GM13977 (cell line): ENCODE measurements at regions not wholly inside any gene's neighbourhood (a gene's known extent, or its start where the extent isn't known, plus 50 kb on each side); places are given as distances from the start of the nearest gene placed in this dataset.

Experiments used
- DNase-seq: peaks from one replicate; pipeline ENCODE4 v3.0.0; 2012; ENCODE audit warnings: low spot score
- in situ Hi-C: fragments of 300-500 bp; cut with MboI; formaldehyde crosslinking; loops from one replicate; pipeline ENCODE4 v1.12.0; 2022; ENCODE audit warnings: low sequenced_read_pairs, low pct_unique_long_range_greater_than_20kb, mixed read lengths, inconsistent platforms; ENCODE audit not compliant: unreplicated experiment
- TF ChIP-seq, protein P1 (sequence below): IDR thresholded peaks from 2 replicates; pipeline ENCODE4 v1.5.1; 2012; ENCODE audit warnings: mild to moderate bottlenecking, control low read depth; ENCODE audit not compliant: insufficient read depth; ENCODE audit errors: extremely low read depth, missing control alignments

DNA sequence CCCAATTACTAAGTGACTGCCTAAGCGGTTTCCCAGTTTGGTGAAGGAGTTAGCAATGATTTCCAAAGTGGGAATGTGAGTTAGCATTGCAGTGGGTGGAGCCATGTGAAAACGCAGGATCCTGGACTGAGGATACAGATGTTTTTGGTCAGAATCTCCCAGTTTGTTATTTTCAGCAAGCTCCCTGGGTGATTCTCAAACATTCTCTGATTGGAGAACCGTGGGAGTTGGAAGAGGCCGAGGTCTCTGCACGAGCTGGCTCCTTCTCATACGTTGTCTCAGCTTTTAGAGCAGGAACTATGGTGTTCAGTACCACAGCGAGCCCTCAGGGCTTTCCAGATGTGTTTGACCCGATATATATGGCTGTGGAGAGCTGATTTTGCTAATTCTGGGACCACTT is 396.5 kb upstream of the NPVF start:
- DNase-seq: no peak
- in situ Hi-C loops: no loop called here
- TF ChIP-seq, protein P1, sequence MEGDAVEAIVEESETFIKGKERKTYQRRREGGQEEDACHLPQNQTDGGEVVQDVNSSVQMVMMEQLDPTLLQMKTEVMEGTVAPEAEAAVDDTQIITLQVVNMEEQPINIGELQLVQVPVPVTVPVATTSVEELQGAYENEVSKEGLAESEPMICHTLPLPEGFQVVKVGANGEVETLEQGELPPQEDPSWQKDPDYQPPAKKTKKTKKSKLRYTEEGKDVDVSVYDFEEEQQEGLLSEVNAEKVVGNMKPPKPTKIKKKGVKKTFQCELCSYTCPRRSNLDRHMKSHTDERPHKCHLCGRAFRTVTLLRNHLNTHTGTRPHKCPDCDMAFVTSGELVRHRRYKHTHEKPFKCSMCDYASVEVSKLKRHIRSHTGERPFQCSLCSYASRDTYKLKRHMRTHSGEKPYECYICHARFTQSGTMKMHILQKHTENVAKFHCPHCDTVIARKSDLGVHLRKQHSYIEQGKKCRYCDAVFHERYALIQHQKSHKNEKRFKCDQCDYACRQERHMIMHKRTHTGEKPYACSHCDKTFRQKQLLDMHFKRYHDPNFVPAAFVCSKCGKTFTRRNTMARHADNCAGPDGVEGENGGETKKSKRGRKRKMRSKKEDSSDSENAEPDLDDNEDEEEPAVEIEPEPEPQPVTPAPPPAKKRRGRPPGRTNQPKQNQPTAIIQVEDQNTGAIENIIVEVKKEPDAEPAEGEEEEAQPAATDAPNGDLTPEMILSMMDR: no peak

DNA sequence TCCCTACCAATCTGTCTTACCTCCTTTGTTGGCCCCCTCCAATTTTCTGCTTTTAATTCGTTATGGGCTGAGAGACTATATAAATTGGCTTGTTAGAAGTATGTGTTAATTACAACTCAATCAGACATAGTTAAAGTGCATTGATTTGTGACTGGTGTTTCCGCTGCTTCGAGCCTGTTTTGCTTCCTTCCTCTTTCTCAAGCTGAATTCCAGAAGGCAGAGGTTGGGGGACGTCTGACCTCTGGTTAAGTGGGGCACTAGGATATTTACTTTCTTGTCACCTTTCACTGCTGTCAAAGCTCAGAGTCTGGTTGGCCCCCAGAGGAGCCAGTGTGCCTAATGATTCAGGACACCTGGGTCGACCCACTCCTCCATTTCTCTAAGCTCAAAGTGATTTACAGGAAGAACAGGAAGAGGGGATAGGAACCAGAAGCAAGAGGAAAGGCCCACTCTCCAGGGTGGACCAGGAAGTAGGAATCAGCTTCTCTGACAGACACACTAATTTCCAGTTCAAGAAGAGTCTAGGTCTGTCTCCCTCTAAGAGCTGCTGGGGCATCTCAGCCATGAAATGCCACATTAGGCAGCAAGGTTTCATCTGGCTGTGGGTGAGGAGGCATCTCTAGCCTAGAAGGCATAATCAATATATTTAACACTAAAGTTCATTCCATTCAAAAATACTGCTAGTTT is 397.2 kb upstream of the NPVF start:
- in situ Hi-C loops: no loop called here
- TF ChIP-seq, protein P1: no peak

DNA sequence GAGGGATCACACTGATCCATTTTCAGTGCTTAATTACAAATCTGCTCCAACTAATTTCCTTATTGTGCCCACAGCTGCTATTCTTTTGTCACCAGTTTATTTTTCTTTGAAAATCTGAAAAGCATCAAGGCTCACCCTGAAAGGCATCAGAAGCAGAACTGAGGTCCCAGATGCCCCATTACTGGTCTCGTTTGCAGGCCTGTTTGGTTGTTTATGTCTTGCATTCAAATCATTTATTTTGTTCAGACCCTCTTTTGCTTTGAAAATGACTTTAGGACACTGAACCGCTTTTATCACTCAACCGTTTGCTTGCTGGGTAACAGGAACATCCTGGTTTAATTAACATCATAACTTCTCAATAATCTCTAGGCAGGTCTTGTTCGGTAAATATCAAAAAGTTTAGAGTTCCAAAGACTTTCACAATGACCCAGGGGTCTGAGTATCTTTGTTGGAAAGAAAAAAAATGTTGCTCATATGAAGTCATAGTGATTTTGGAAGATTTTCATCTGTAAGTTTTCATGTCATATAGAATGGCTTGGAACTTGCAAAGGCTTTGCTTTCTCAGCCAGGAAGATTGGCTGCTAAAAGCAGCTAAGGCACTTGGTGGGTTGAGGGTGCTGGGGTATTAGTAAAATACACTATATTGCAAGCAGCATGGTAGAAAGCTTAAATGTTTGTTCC is 398.3 kb upstream of the NPVF start:
- TF ChIP-seq, protein P1: no peak
- no peak for DNase-seq
- in situ Hi-C loops: no loop called here

More for the DNA sequence above, 397.2 kb upstream of the NPVF start:
- DNase-seq: no peak

DNA sequence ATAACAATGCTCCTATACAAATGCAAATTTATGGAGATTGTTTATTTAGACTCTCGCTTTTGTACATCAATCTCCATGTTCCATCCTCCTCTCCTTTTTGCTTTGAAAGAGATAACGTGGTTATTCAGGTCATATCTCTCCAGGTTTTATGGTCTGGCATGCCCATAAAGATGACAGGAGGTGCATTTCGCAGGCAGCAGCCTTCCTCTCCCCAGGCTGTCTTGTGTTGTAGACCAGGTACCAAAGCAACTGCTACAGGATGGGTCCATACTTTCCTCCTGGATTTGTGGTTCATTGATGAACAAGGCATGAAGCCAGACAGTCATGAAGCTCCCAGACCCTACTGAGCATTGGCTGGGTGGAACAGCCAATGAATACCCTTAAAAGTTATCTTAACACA is 400.2 kb upstream of the NPVF start:
- in situ Hi-C loops: no loop called here
- no peak for DNase-seq
- TF ChIP-seq, protein P1: no peak

DNA sequence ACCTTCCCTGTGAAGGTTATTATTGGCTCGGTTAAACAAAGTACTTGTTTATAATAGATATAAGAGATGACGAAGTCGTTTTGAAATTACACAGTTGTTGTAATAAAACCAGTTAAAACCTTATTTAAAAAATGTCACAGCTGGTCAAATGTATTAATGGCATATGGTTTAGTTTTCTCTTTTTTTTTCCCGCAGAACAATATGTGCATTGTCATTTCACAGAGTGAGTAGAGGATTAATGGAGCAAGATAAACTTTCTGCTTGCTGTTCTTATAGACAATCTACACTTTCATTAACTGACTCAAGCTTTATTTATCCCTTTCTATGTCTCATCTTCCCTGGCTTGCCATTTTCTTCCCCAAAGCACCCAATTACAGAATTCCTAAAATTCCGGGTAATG is 404.3 kb upstream of the NPVF start:
- TF ChIP-seq, protein P1: no peak
- in situ Hi-C loops: no loop called here
- no peak for DNase-seq

DNA sequence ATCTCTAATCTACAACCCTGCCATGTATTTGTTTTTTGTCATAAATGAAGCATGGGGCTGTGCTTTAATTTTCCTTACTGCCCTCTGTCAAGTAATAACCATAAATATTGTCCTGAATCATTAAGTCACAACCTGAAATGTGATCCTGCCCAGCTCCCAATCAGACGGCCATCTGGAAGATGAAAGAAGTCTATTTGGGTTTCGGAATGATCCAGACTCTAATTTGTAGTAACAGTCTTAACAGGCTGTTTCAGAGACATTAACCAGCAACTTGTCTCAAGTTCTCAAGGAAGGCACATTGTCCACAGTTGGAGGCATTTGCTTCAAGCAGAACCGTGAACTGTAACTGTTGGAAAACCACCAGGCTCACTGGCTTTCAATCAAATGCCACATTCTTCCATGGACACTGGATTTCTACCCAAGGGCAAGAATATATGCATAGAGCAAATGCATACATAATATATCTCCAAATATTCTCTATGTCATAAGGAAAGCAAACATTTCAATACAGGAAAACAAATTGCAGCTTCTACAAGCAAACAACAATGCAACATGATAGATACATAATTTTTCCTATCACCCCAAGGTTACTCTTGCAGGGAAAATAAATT is 405.2 kb upstream of the NPVF start:
- in situ Hi-C loops: no loop called here
- no peak for DNase-seq
- TF ChIP-seq, protein P1: no peak
